ENCODE measurements at regions not wholly inside any gene's neighbourhood (a gene's known extent, or its start where the extent isn't known, plus 50 kb on each side); places are given as distances from the start of the nearest gene placed in this dataset.

GRCh38 chr4:32031026-32031425 lies 1310.9 kb downstream of the PCDH7 start:
- no peak for TF ChIP-seq CTCF (IDR thresholded peaks at IDR 0.05; ENCODE audit: low read depth, low read length, missing control alignments)
- no peak for DNase-seq (ENCODE audit: extremely low read depth, low read depth)

GRCh38 chr4:32032136-32032672 lies 1312.0 kb downstream of the PCDH7 start:
- no peak for DNase-seq (ENCODE audit: extremely low read depth, low read depth)
- H3K4me3 ChIP-seq (replicated peaks; ENCODE audit: low read depth, low read length) = no peak overlapping the region
- no peak for TF ChIP-seq CTCF (IDR thresholded peaks at IDR 0.05; ENCODE audit: low read depth, low read length, missing control alignments)

More at GRCh38 chr4:32031026-32031425, 1310.9 kb downstream of the PCDH7 start:
- no peak overlapping the region for H3K4me3 ChIP-seq (replicated peaks; ENCODE audit: low read depth, low read length)

GRCh38 chr4:32037399-32037798 lies 1317.2 kb downstream of the PCDH7 start:
- TF ChIP-seq CTCF (IDR thresholded peaks at IDR 0.05; ENCODE audit: low read depth, low read length, missing control alignments) = no peak
- no peak overlapping the region for H3K4me3 ChIP-seq (replicated peaks; ENCODE audit: low read depth, low read length)
- DNase-seq (ENCODE audit: extremely low read depth, low read depth) = no peak

GRCh38 chr4:32042486-32043247 lies 1322.5 kb downstream of the PCDH7 start:
- no peak for DNase-seq (ENCODE audit: extremely low read depth, low read depth)
- TF ChIP-seq CTCF (IDR thresholded peaks at IDR 0.05; ENCODE audit: low read depth, low read length, missing control alignments) = no peak
- no peak overlapping the region for H3K4me3 ChIP-seq (replicated peaks; ENCODE audit: low read depth, low read length)

GRCh38 chr4:32043248-32043633 lies 1323.1 kb downstream of the PCDH7 start:
- TF ChIP-seq CTCF (IDR thresholded peaks at IDR 0.05; ENCODE audit: low read depth, low read length, missing control alignments) = no peak
- no peak for DNase-seq (ENCODE audit: extremely low read depth, low read depth)
- no peak overlapping the region for H3K4me3 ChIP-seq (replicated peaks; ENCODE audit: low read depth, low read length)

- TF ChIP-seq CTCF (IDR thresholded peaks at IDR 0.05; ENCODE audit: low read depth, low read length, missing control alignments) = no peak
- no peak overlapping the region for H3K4me3 ChIP-seq (replicated peaks; ENCODE audit: low read depth, low read length)
- DNase-seq (ENCODE audit: extremely low read depth, low read depth) = no peak
Observed at GRCh38 chr4:32061916-32062315, 1341.7 kb downstream of the PCDH7 start.

Measured in HFF-Myc (cell line).